ENCODE measurements at regions not wholly inside any gene's neighbourhood (a gene's known extent, or its start where the extent isn't known, plus 50 kb on each side); places are given as distances from the start of the nearest gene placed in this dataset.
A peak's percentile ranks its signal among the peaks of the same experiment; 100 is the strongest.

DNA sequence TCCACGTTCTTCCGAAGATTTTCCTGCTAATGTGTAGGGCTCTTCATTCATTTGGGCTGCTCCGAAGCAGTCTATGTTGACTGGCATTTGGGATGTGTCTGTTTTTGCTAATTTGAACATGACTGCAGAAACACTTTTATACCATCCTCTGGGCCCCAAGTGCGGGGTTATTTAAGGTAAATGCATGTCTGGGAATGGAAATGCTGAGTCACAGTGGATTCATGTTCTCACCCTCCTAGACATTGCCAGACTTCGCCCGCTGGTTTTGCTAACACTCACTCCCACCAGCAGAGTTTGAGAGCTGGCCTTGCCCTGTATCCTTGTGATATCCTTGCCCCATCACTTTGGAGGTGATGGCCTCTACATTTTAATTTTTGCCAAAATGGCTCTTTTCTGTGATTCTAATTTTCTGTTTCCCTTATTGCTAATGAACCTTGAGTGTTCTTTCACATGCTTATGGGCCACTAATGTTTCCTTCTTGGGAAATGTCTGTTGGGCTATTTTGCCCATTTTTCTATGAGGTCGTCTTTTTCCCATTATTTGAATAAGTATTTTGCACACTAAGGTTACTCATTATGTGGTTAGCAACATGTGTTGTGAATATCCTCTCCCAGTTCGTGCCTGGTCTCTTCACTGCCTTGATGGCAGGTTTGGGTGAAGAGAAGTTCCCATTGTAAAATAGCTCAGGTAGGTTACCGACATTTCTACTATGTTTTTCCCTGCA is 204.1 kb downstream of the GLI2 start:
- peaks cover 19% of the 10 kb centered on the region for H3K4me1 Mint-ChIP-seq (ENCODE audit: low read depth, unreplicated experiment)
- peaks cover 4% of the 10 kb centered on the region for H3K27me3 Mint-ChIP-seq (ENCODE audit: unreplicated experiment)

DNA sequence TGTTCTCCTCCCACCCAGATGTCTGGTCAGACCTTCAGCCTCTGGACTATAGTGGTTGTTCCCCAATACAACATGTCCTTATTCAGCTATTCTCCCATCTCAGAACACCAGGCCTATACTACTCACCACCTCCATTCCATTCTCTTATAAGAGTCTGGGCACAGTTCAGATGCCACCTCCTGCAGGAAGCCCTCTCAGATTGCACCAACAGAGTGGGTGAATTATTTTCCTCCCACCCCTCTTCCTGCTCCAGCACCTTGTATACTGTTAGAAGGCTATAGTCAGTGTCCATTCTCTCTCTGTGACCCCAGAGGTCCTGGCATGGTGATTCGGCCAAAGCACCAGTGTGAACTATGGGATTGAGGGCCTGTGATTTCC is 204.6 kb downstream of the GLI2 start:
- peaks cover 6% of the 10 kb centered on the region for H3K36me3 Mint-ChIP-seq (ENCODE audit: unreplicated experiment)
- peaks cover 17% of the 10 kb centered on the region for H3K4me1 Mint-ChIP-seq (ENCODE audit: low read depth, unreplicated experiment)
- peaks cover 6% of the 10 kb centered on the region for H3K9me3 Mint-ChIP-seq (ENCODE audit: unreplicated experiment)
- peaks cover 4% of the 10 kb centered on the region for H3K27me3 Mint-ChIP-seq (ENCODE audit: unreplicated experiment)
- no peak overlapping the region for H3K4me3 Mint-ChIP-seq (ENCODE audit: unreplicated experiment)
- no peak for DNase-seq
- H3K27ac Mint-ChIP-seq (ENCODE audit: unreplicated experiment): no peak overlapping the region
- TF ChIP-seq, protein P1, sequence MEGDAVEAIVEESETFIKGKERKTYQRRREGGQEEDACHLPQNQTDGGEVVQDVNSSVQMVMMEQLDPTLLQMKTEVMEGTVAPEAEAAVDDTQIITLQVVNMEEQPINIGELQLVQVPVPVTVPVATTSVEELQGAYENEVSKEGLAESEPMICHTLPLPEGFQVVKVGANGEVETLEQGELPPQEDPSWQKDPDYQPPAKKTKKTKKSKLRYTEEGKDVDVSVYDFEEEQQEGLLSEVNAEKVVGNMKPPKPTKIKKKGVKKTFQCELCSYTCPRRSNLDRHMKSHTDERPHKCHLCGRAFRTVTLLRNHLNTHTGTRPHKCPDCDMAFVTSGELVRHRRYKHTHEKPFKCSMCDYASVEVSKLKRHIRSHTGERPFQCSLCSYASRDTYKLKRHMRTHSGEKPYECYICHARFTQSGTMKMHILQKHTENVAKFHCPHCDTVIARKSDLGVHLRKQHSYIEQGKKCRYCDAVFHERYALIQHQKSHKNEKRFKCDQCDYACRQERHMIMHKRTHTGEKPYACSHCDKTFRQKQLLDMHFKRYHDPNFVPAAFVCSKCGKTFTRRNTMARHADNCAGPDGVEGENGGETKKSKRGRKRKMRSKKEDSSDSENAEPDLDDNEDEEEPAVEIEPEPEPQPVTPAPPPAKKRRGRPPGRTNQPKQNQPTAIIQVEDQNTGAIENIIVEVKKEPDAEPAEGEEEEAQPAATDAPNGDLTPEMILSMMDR (IDR thresholded peaks at IDR 0.05; ENCODE audit: partially characterized antibody, unreplicated experiment): no peak

More for the DNA sequence above, 204.1 kb downstream of the GLI2 start:
- no peak overlapping the region for H3K4me3 Mint-ChIP-seq (ENCODE audit: unreplicated experiment)
- TF ChIP-seq, protein P1 (IDR thresholded peaks at IDR 0.05; ENCODE audit: partially characterized antibody, unreplicated experiment): no peak
- no peak for DNase-seq
- peaks cover 6% of the 10 kb centered on the region for H3K36me3 Mint-ChIP-seq (ENCODE audit: unreplicated experiment)
- no peak overlapping the region for H3K27ac Mint-ChIP-seq (ENCODE audit: unreplicated experiment)
- peaks cover 5% of the 10 kb centered on the region for H3K9me3 Mint-ChIP-seq (ENCODE audit: unreplicated experiment)

DNA sequence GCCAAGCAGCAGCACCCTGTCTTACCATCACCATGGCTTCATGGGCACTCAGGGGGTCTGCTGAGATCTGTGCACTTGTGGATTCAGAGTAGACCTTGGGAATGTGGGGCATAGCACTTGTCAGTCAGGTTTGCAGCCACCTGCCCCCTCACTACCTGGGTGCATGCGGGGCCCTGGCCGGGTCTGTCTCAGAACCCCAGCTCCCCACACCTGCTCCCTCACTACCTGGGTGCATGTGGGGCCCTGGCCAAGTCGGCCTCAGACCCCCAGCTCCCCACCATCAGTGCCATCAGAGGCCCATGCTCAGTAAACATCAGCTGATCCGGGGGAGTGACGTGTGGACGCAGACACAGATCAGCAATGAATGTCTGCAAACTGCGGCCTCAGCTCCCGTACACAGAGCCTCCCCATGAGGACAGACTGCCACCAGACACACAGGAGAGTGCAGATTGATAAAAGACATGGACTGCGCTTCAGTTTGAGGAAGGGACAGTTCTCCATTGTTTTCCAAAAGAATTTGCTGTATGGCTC is 205.1 kb downstream of the GLI2 start:
- no peak overlapping the region for H3K4me3 Mint-ChIP-seq (ENCODE audit: unreplicated experiment)
- peaks cover 9% of the 10 kb centered on the region for H3K9me3 Mint-ChIP-seq (ENCODE audit: unreplicated experiment)
- H3K36me3 Mint-ChIP-seq (ENCODE audit: unreplicated experiment): peaks cover 6% of the 10 kb centered on the region
- peaks cover 6% of the 10 kb centered on the region for H3K27me3 Mint-ChIP-seq (ENCODE audit: unreplicated experiment)
- H3K4me1 Mint-ChIP-seq (ENCODE audit: low read depth, unreplicated experiment): peaks cover 15% of the 10 kb centered on the region
- DNase-seq: no peak
- no peak overlapping the region for H3K27ac Mint-ChIP-seq (ENCODE audit: unreplicated experiment)
- TF ChIP-seq, protein P1 (IDR thresholded peaks at IDR 0.05; ENCODE audit: partially characterized antibody, unreplicated experiment): no peak

DNA sequence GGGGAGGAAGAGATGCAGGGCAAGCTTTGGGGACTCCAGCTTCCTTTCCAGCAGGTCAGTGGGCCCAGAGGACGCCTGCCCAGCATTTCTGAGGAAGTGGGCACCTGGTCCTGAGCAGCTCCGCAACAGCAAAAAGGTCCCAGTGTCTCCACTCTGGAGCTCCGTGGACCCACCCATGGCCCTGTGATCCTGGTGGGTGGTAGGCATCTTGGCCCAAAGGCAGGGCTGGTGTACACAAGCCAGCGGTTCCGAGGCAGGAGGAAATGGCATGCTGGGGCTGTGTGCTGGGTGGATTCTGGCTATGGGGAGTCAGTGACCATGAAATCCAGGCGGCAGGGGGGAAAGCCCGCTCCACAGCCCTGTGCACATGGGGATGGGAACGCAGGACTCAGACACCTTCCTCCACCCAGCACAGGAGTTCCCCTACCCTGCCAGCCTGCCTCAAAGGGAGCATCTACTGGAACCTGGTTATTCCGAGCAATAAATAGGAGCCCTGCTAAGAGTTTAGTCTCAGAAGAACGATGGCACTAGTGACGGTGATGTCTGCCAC is 206.0 kb downstream of the GLI2 start:
- peaks cover 6% of the 10 kb centered on the region for H3K27me3 Mint-ChIP-seq (ENCODE audit: unreplicated experiment)
- TF ChIP-seq, protein P1 (IDR thresholded peaks at IDR 0.05; ENCODE audit: partially characterized antibody, unreplicated experiment): no peak
- H3K27ac Mint-ChIP-seq (ENCODE audit: unreplicated experiment): no peak overlapping the region
- peaks cover 9% of the 10 kb centered on the region for H3K9me3 Mint-ChIP-seq (ENCODE audit: unreplicated experiment)
- no peak overlapping the region for H3K4me3 Mint-ChIP-seq (ENCODE audit: unreplicated experiment)
- peaks cover 6% of the 10 kb centered on the region for H3K36me3 Mint-ChIP-seq (ENCODE audit: unreplicated experiment)
- no peak for DNase-seq
- peaks cover 15% of the 10 kb centered on the region for H3K4me1 Mint-ChIP-seq (ENCODE audit: low read depth, unreplicated experiment)

DNA sequence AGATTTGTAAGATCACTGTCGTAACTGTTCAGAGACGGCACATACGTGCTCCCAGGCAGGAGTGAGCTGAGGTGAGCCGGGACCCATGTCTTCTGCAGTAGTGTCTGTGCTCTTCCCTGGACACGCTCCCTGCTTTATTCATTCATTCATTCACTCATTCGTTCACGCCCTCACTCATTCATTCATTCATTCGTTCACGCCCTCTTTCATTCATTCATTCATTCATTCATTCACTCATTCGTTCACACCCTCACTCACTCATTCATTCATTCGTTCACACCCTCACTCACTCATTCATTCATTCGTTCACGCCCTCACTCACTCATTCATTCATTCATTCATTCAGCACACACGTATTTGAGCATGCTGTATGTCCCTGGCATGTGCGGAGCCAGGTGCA is 207.0 kb downstream of the GLI2 start:
- peaks cover 6% of the 10 kb centered on the region for H3K27me3 Mint-ChIP-seq (ENCODE audit: unreplicated experiment)
- H3K4me1 Mint-ChIP-seq (ENCODE audit: low read depth, unreplicated experiment): peaks cover 15% of the 10 kb centered on the region

More for the DNA sequence above, 207.0 kb downstream of the GLI2 start:
- Mint-ChIP-seq H3K36me3 (ENCODE audit: unreplicated experiment) (peaks cover 6% of the 10 kb centered on the region), H3K4me3 (ENCODE audit: unreplicated experiment) (peak overlapping the region; percentile 8), H3K9me3 (ENCODE audit: unreplicated experiment) (peaks cover 11% of the 10 kb centered on the region), H3K27ac (ENCODE audit: unreplicated experiment) (no peak overlapping the region)
- TF ChIP-seq, protein P1 (IDR thresholded peaks at IDR 0.05; ENCODE audit: partially characterized antibody, unreplicated experiment): no peak
- DNase-seq: no peak
